ENCODE measurements at regions not wholly inside any gene's neighbourhood (a gene's known extent, or its start where the extent isn't known, plus 50 kb on each side); places are given as distances from the start of the nearest gene placed in this dataset.

GRCh38 chr4:144202081-144202480, 61.6 kb upstream of the GYPA start:
- H3K4me1 Mint-ChIP-seq (ENCODE audit: unreplicated experiment): no peaks in the 10 kb centered on the region
- no peak for DNase-seq (ENCODE audit: extremely low spot score, unreplicated experiment)

GRCh38 chr4:144203155-144203554, 62.6 kb upstream of the GYPA start:
- Mint-ChIP-seq H3K4me1 (ENCODE audit: unreplicated experiment) (no peaks in the 10 kb centered on the region), H3K4me3 (no peak overlapping the region), H3K27ac (no peak overlapping the region), H3K9me3 (peaks cover 4% of the 10 kb centered on the region), H3K27me3 (no peaks in the 10 kb centered on the region), H3K36me3 (no peaks in the 10 kb centered on the region)
- no peak for DNase-seq (ENCODE audit: extremely low spot score, unreplicated experiment)
- TF ChIP-seq, protein P1, sequence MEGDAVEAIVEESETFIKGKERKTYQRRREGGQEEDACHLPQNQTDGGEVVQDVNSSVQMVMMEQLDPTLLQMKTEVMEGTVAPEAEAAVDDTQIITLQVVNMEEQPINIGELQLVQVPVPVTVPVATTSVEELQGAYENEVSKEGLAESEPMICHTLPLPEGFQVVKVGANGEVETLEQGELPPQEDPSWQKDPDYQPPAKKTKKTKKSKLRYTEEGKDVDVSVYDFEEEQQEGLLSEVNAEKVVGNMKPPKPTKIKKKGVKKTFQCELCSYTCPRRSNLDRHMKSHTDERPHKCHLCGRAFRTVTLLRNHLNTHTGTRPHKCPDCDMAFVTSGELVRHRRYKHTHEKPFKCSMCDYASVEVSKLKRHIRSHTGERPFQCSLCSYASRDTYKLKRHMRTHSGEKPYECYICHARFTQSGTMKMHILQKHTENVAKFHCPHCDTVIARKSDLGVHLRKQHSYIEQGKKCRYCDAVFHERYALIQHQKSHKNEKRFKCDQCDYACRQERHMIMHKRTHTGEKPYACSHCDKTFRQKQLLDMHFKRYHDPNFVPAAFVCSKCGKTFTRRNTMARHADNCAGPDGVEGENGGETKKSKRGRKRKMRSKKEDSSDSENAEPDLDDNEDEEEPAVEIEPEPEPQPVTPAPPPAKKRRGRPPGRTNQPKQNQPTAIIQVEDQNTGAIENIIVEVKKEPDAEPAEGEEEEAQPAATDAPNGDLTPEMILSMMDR (conservative IDR thresholded peaks at IDR 0.05): no peak

More at GRCh38 chr4:144202081-144202480, 61.6 kb upstream of the GYPA start:
- Mint-ChIP-seq H3K9me3 (peaks cover 5% of the 10 kb centered on the region), H3K27ac (no peak overlapping the region), H3K4me3 (no peak overlapping the region), H3K36me3 (no peaks in the 10 kb centered on the region), H3K27me3 (no peaks in the 10 kb centered on the region)
- TF ChIP-seq, protein P1 (conservative IDR thresholded peaks at IDR 0.05): no peak

- no peaks in the 10 kb centered on the region for H3K4me1 Mint-ChIP-seq (ENCODE audit: unreplicated experiment)
- H3K36me3 Mint-ChIP-seq: no peaks in the 10 kb centered on the region
- H3K4me3 Mint-ChIP-seq: no peak overlapping the region
Observed at GRCh38 chr4:144204431-144204830, 63.9 kb upstream of the GYPA start.

GRCh38 chr4:144206711-144207110, 66.2 kb upstream of the GYPA start:
- Mint-ChIP-seq H3K36me3 (no peaks in the 10 kb centered on the region), H3K9me3 (no peaks in the 10 kb centered on the region), H3K27ac (no peak overlapping the region), H3K27me3 (no peaks in the 10 kb centered on the region), H3K4me1 (ENCODE audit: unreplicated experiment) (no peaks in the 10 kb centered on the region), H3K4me3 (no peak overlapping the region)
- DNase-seq (ENCODE audit: extremely low spot score, unreplicated experiment): no peak
- TF ChIP-seq, protein P1 (conservative IDR thresholded peaks at IDR 0.05): no peak

More at GRCh38 chr4:144204431-144204830, 63.9 kb upstream of the GYPA start:
- DNase-seq (ENCODE audit: extremely low spot score, unreplicated experiment): no peak
- Mint-ChIP-seq H3K9me3 (no peaks in the 10 kb centered on the region), H3K27me3 (no peaks in the 10 kb centered on the region), H3K27ac (no peak overlapping the region)
- TF ChIP-seq, protein P1 (conservative IDR thresholded peaks at IDR 0.05): no peak

GRCh38 chr4:144208074-144208473, 67.6 kb upstream of the GYPA start:
- Mint-ChIP-seq H3K36me3 (no peaks in the 10 kb centered on the region), H3K27ac (no peak overlapping the region), H3K4me1 (ENCODE audit: unreplicated experiment) (no peaks in the 10 kb centered on the region), H3K27me3 (no peaks in the 10 kb centered on the region), H3K9me3 (no peaks in the 10 kb centered on the region), H3K4me3 (no peak overlapping the region)
- TF ChIP-seq, protein P1 (conservative IDR thresholded peaks at IDR 0.05): no peak
- no peak for DNase-seq (ENCODE audit: extremely low spot score, unreplicated experiment)

DNA sequence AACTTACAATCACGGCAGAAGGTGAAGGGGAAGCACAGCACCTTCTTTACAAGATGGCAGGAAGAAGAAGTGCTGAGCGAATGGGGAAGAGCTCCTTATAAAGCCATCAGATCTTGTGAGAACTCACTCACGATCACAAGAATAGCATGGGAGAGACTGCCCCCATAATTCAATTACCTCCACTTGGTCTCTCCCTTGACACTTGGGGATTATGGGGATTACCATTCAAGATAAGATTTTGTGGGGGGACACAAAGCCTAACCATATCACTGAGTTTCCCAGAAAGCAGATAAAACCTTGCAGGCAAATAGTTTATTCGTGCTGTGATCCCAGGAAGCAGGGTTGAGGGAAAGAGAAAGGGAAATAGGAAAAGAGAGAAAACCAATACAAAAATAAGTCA, 69.0 kb upstream of the GYPA start:
- TF ChIP-seq, protein P1 (conservative IDR thresholded peaks at IDR 0.05): no peak
- no peaks in the 10 kb centered on the region for H3K9me3 Mint-ChIP-seq
- H3K4me3 Mint-ChIP-seq: no peak overlapping the region
- no peak overlapping the region for H3K27ac Mint-ChIP-seq
- no peak for DNase-seq (ENCODE audit: extremely low spot score, unreplicated experiment)
- H3K27me3 Mint-ChIP-seq: no peaks in the 10 kb centered on the region
- no peaks in the 10 kb centered on the region for H3K4me1 Mint-ChIP-seq (ENCODE audit: unreplicated experiment)
- H3K36me3 Mint-ChIP-seq: no peaks in the 10 kb centered on the region

All from type B pancreatic cell (in vitro differentiated cells).